Cardiac fibroblast (primary cell): ENCODE measurements at regions not wholly inside any gene's neighbourhood (a gene's known extent, or its start where the extent isn't known, plus 50 kb on each side); places are given as distances from the start of the nearest gene placed in this dataset.

ENCODE experiments used
- DNase-seq, 2 donors: peaks; one replicate each; pipeline versions ENCODE4 v3.0.0 to v3.0.0-alpha.2; 2010; ENCODE audit warnings: low read depth in 2 of 2
- H3K4me3 ChIP-seq, 2 donors: replicated peaks in 1 of 2; 1 replicate in 1 of 2; 2 replicates in 1 of 2; pipeline ENCODE4 v1.5.1; 2011; ENCODE audit warnings: low read depth in 2 of 2, low read length in 2 of 2, mild to moderate bottlenecking in 2 of 2, moderate library complexity in 1 of 2
- TF ChIP-seq, protein P1 (sequence below): IDR thresholded peaks from one replicate; pipeline ENCODE4 v1.5.1; 2011; ENCODE audit warnings: low read depth, mild to moderate bottlenecking, low read length, inconsistent platforms

- TF ChIP-seq, protein P1, sequence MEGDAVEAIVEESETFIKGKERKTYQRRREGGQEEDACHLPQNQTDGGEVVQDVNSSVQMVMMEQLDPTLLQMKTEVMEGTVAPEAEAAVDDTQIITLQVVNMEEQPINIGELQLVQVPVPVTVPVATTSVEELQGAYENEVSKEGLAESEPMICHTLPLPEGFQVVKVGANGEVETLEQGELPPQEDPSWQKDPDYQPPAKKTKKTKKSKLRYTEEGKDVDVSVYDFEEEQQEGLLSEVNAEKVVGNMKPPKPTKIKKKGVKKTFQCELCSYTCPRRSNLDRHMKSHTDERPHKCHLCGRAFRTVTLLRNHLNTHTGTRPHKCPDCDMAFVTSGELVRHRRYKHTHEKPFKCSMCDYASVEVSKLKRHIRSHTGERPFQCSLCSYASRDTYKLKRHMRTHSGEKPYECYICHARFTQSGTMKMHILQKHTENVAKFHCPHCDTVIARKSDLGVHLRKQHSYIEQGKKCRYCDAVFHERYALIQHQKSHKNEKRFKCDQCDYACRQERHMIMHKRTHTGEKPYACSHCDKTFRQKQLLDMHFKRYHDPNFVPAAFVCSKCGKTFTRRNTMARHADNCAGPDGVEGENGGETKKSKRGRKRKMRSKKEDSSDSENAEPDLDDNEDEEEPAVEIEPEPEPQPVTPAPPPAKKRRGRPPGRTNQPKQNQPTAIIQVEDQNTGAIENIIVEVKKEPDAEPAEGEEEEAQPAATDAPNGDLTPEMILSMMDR: no peak
- H3K4me3 ChIP-seq: no peak overlapping the region
- no peak for DNase-seq
These were observed 56.1 kb upstream of the ELMO1 start for GRCh38 chr7:37504801-37505200.

GRCh38 chr7:37505750-37506353 lies 57.2 kb upstream of the ELMO1 start:
- TF ChIP-seq, protein P1: no peak
- no peak overlapping the region for H3K4me3 ChIP-seq
- no peak for DNase-seq

DNA sequence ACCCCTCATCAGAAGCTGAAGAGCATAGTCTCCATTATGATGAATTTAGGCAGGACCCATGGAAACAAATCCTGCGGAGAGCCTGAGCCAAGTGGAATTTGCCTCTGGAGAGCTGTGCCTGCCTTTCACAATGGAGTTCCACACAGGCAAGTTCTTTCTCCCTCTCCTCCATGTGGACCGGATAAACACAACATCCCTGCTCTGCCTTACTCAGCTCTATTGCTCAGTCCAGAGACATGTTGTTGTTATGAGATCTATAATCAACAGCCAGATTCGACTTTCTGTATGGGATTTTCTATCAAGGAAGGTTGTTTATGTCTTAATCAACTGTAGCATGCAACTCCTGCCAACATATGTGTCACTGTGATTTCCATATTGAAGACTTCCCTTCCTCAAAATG lies 59.5 kb upstream of the ELMO1 start:
- no peak overlapping the region for H3K4me3 ChIP-seq
- no peak for DNase-seq
- TF ChIP-seq, protein P1: no peak

DNA sequence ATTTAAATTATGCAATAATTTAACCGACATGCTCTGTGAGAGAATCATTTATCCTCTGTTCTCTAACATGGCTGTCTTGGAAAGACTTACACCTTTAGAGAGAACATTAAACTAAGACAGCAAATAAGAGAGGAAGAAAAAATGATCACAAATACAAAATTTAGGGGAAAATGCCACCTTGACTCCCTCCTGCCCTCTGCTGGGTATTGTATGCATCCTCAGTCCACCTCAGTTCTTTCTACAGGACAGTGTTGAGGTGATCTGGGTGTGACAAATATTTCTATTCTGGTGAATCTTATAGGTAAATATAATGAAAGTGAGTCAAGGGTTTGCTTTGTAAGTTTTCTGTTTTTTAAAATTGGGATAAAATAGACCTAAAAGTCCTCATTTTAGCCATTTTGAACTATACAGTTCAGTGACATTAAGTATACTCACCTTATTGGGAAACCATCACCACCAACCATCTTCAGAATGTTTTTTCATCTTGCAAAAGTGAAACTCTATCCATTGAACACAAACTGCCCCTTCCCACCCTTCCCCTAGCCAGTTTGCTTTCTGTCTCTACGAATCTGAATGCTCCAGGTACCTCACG lies 61.5 kb upstream of the ELMO1 start:
- no peak overlapping the region for H3K4me3 ChIP-seq
- TF ChIP-seq, protein P1: peak; percentile 27
- peak; percentile 2 to 11 for DNase-seq

DNA sequence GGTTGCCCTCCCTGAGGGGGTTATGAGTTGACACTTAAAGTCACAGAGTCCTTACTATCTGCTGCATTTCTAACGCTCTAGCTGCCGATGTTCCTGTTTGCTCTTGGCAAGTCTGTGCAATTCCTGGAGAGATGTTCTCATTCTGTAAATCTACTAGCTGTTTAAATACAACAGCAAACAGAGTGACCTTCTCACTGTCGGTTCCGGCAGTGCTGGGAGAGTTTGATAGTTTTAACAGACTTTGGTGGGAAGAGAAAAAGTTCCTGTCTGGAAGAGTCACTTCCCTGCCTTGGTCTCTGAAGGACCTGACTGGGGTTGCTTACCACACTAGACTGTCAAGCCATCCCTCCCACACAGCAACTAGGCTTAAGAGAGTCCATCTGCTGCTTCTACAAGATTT lies 63.3 kb upstream of the ELMO1 start:
- TF ChIP-seq, protein P1: no peak
- no peak overlapping the region for H3K4me3 ChIP-seq
- no peak for DNase-seq

DNA sequence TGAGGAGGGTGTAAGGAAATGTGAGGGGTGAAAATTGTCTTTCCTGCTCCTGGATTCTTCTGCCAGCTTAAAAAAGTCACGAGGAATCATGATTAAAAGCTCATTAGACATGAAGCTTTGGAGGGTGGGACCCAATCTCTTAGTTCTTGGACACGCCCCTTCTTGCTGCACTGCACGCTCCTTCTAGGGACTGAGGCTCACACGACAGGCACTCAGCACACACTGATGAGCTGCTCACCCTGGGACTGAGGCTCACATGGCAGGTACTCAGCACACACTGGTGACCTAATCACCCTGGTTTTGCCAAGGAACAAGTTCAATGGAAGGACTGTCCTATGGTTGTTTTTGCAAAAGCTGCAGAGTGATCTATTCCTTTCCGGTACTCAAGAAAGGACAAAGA lies 65.8 kb upstream of the ELMO1 start:
- TF ChIP-seq, protein P1: no peak
- DNase-seq: no peak
- H3K4me3 ChIP-seq: no peak overlapping the region

- H3K4me3 ChIP-seq: no peak overlapping the region
- DNase-seq: no peak
- TF ChIP-seq, protein P1: no peak
These were observed 68.0 kb upstream of the ELMO1 start for GRCh38 chr7:37516664-37517063.
